HepG2 (cell line): ENCODE measurements at regions not wholly inside any gene's neighbourhood (a gene's known extent, or its start where the extent isn't known, plus 50 kb on each side); places are given as distances from the start of the nearest gene placed in this dataset.
A peak's percentile ranks its signal among the peaks of the same experiment; 100 is the strongest.

Experiments used
- FLYWCH1 ChIP-seq: sonication (generic); formaldehyde crosslinking; IDR thresholded peaks from 2 replicates; pipeline ENCODE4 v1.8.1; 2023; ENCODE audit warnings: mild to moderate bottlenecking, missing genetic modification reagents
- HMG20A ChIP-seq: IDR thresholded peaks from 2 replicates; pipeline ENCODE4 v1.6.1; 2016; ENCODE audit warnings: borderline replicate concordance
- HOXA7 ChIP-seq: sonication (generic); formaldehyde crosslinking; IDR thresholded peaks from 2 replicates; pipeline ENCODE4 v1.8.1; 2022; ENCODE audit warnings: mild to moderate bottlenecking, missing genetic modification reagents, moderate library complexity
- MAFF ChIP-seq: IDR thresholded peaks from 2 replicates; pipeline ENCODE4 v1.6.1; 2011; ENCODE audit warnings: low read depth, low read length, improper control_type of control experiment
- NONO ChIP-seq, 2 experiments: fragments of 450-650 bp in 1 of 2; sonication (generic) in 1 of 2; formaldehyde crosslinking in 1 of 2; IDR thresholded peaks in 1 of 2; conservative IDR thresholded peaks in 1 of 2; 2 replicates each; pipeline versions ENCODE4 v1.6.1 to v1.8.0; 2017 to 2022; ENCODE audit warnings: mild to moderate bottlenecking in 1 of 2, missing genetic modification reagents in 1 of 2, moderate library complexity in 1 of 2
- SMAD9 ChIP-seq: sonication (generic); formaldehyde crosslinking; IDR thresholded peaks from 2 replicates; pipeline ENCODE4 v1.5.1; 2020; ENCODE audit warnings: mild to moderate bottlenecking, missing genetic modification reagents
- ZBTB42 ChIP-seq: sonication (generic); formaldehyde crosslinking; IDR thresholded peaks from 2 replicates; pipeline ENCODE4 v1.5.0; 2020; ENCODE audit warnings: mild to moderate bottlenecking, missing genetic modification reagents
- ZC3H13 ChIP-seq: sonication (generic); formaldehyde crosslinking; IDR thresholded peaks from 2 replicates; pipeline ENCODE4 v1.8.1; 2023; ENCODE audit warnings: mild to moderate bottlenecking, missing genetic modification reagents, moderate library complexity
- ZNF556 ChIP-seq: sonication (generic); formaldehyde crosslinking; IDR thresholded peaks from 2 replicates; pipeline ENCODE4 v1.4.0; 2020; ENCODE audit warnings: mild to moderate bottlenecking, missing genetic modification reagents, borderline replicate concordance
- TF ChIP-seq, protein P1 (sequence below): IDR thresholded peaks from 2 replicates; pipeline ENCODE4 v1.6.1; 2016; ENCODE audit warnings: mild to moderate bottlenecking
- TF ChIP-seq, protein P2 (sequence below): IDR thresholded peaks from 2 replicates; pipeline ENCODE4 v1.6.1; 2012; ENCODE audit warnings: inconsistent platforms
- TF ChIP-seq, protein P3 (sequence below): IDR thresholded peaks from 2 replicates; pipeline ENCODE4 v1.4.0; 2020; ENCODE audit warnings: mild to moderate bottlenecking, missing genetic modification reagents

DNA sequence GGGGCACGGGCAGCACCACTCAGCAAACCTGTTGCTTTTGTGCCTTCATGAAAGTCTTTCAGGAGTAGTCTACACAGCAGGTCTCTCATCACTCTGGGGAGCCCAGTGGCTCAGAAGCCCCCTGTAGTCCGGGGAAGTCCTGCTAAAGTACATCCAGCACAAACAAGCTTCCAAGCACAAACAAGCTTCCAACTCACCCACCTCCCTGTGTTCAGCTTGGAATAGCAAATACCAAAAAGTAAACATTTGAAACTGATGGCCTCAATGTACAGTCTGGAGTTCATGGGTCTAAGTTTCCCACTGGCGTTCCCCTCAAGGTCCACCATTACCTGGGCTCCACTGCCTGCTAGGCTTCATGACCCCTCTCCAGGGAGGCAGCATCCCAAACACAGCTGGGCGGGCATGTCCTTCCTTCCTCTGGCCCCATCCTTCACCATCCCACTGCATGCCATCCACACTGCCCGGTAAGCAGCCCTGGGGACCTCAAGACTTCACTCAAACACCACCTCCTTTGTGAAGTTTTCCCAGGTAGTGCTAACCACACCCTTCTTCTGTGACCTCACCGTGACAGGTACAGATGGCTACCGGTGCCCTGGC is 62.8 kb upstream of the SIAH1 start (continued):
- TF ChIP-seq, protein P1, sequence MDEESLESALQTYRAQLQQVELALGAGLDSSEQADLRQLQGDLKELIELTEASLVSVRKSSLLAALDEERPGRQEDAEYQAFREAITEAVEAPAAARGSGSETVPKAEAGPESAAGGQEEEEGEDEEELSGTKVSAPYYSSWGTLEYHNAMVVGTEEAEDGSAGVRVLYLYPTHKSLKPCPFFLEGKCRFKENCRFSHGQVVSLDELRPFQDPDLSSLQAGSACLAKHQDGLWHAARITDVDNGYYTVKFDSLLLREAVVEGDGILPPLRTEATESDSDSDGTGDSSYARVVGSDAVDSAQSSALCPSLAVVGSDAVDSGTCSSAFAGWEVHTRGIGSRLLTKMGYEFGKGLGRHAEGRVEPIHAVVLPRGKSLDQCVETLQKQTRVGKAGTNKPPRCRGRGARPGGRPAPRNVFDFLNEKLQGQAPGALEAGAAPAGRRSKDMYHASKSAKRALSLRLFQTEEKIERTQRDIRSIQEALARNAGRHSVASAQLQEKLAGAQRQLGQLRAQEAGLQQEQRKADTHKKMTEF (CRISPR knock-in tag) = peak; percentile 56
- no peak for TF ChIP-seq FLYWCH1
- TF ChIP-seq NONO (IDR thresholded peaks at IDR 0.05) = no peak
- TF ChIP-seq NONO (CRISPR knock-in tag; conservative IDR thresholded peaks at IDR 0.05) = peak; percentile 62; the same call in 1 of the 2 replicates
- TF ChIP-seq ZBTB42 (CRISPR knock-in tag) = no peak
- no peak for TF ChIP-seq SMAD9 (CRISPR knock-in tag)
- no peak for TF ChIP-seq MAFF
- TF ChIP-seq, protein P2, sequence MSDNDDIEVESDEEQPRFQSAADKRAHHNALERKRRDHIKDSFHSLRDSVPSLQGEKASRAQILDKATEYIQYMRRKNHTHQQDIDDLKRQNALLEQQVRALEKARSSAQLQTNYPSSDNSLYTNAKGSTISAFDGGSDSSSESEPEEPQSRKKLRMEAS = 0 out of 2 replicates have a peak, but pooled peaks have one; percentile 29
- no peak for TF ChIP-seq ZC3H13 (CRISPR knock-in tag)
- peak; percentile 59; the same call in 1 of the 2 replicates for TF ChIP-seq ZNF556 (CRISPR knock-in tag)
- TF ChIP-seq HMG20A = peak; percentile 73; the same call in 1 of the 2 replicates
- TF ChIP-seq HOXA7 (CRISPR knock-in tag) = no peak
- TF ChIP-seq, protein P3, sequence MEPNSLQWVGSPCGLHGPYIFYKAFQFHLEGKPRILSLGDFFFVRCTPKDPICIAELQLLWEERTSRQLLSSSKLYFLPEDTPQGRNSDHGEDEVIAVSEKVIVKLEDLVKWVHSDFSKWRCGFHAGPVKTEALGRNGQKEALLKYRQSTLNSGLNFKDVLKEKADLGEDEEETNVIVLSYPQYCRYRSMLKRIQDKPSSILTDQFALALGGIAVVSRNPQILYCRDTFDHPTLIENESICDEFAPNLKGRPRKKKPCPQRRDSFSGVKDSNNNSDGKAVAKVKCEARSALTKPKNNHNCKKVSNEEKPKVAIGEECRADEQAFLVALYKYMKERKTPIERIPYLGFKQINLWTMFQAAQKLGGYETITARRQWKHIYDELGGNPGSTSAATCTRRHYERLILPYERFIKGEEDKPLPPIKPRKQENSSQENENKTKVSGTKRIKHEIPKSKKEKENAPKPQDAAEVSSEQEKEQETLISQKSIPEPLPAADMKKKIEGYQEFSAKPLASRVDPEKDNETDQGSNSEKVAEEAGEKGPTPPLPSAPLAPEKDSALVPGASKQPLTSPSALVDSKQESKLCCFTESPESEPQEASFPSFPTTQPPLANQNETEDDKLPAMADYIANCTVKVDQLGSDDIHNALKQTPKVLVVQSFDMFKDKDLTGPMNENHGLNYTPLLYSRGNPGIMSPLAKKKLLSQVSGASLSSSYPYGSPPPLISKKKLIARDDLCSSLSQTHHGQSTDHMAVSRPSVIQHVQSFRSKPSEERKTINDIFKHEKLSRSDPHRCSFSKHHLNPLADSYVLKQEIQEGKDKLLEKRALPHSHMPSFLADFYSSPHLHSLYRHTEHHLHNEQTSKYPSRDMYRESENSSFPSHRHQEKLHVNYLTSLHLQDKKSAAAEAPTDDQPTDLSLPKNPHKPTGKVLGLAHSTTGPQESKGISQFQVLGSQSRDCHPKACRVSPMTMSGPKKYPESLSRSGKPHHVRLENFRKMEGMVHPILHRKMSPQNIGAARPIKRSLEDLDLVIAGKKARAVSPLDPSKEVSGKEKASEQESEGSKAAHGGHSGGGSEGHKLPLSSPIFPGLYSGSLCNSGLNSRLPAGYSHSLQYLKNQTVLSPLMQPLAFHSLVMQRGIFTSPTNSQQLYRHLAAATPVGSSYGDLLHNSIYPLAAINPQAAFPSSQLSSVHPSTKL (CRISPR knock-in tag) = peak; percentile 78
